Choroid plexus epithelial cell (primary cell): ENCODE measurements at regions not wholly inside any gene's neighbourhood (a gene's known extent, or its start where the extent isn't known, plus 50 kb on each side); places are given as distances from the start of the nearest gene placed in this dataset.

Experiments
- DNase-seq: peaks from one replicate; pipeline ENCODE4 v3.0.0-alpha.2; 2010; ENCODE audit warnings: low read depth
- H3K4me3 ChIP-seq: 2 replicates; pipeline ENCODE4 v1.5.1; 2011; ENCODE audit warnings: low read depth, mild to moderate bottlenecking, control low read depth, low read length, moderate library complexity
- CTCF ChIP-seq: conservative IDR thresholded peaks from 2 replicates; pipeline ENCODE4 v1.5.1; 2011; ENCODE audit warnings: low read depth, mild to moderate bottlenecking, control low read depth, inconsistent platforms, low read length, moderate library complexity

- TF ChIP-seq CTCF: no peak
- H3K4me3 ChIP-seq: no peak overlapping the region
- no peak for DNase-seq
Measured at GRCh38 chr11:24293964-24294363, 202.9 kb upstream of the LUZP2 start.

GRCh38 chr11:24295360-24295759 lies 201.5 kb upstream of the LUZP2 start:
- peak; percentile 49 for DNase-seq
- no peak for TF ChIP-seq CTCF
- no peak overlapping the region for H3K4me3 ChIP-seq

- no peak overlapping the region for H3K4me3 ChIP-seq
- TF ChIP-seq CTCF: no peak
- no peak for DNase-seq
Measured at GRCh38 chr11:24297461-24297860, 199.4 kb upstream of the LUZP2 start.

GRCh38 chr11:24298146-24298545 lies 198.7 kb upstream of the LUZP2 start:
- no peak overlapping the region for H3K4me3 ChIP-seq
- TF ChIP-seq CTCF: no peak
- peak; percentile 15 for DNase-seq

- H3K4me3 ChIP-seq: no peak overlapping the region
- TF ChIP-seq CTCF: no peak
- DNase-seq: no peak
Measured at GRCh38 chr11:24311974-24312373, 184.9 kb upstream of the LUZP2 start.

- TF ChIP-seq CTCF: no peak
- DNase-seq: peak; percentile 93
- no peak overlapping the region for H3K4me3 ChIP-seq
Measured at GRCh38 chr11:24312464-24313238, 184.2 kb upstream of the LUZP2 start.

- no peak for TF ChIP-seq CTCF
- no peak overlapping the region for H3K4me3 ChIP-seq
- no peak for DNase-seq
Measured at GRCh38 chr11:24321229-24321628, 175.6 kb upstream of the LUZP2 start.
